Fibroblast of mammary gland (primary cell): ENCODE measurements at regions not wholly inside any gene's neighbourhood (a gene's known extent, or its start where the extent isn't known, plus 50 kb on each side); places are given as distances from the start of the nearest gene placed in this dataset.

Experiments
- DNase-seq: peaks from one replicate; pipeline ENCODE4 v3.0.0-alpha.2; 2010; ENCODE audit warnings: low read depth
- H3K4me3 ChIP-seq: 2 replicates; pipeline ENCODE4 v1.5.1; 2011; ENCODE audit warnings: low read depth, mild to moderate bottlenecking, low read length, moderate library complexity; ENCODE audit not compliant: control insufficient read depth
- TF ChIP-seq, protein P1 (sequence below): conservative IDR thresholded peaks from 2 replicates; pipeline ENCODE4 v1.5.1; 2011; ENCODE audit warnings: low read depth, low read length, inconsistent platforms; ENCODE audit not compliant: control insufficient read depth, insufficient read depth

DNA sequence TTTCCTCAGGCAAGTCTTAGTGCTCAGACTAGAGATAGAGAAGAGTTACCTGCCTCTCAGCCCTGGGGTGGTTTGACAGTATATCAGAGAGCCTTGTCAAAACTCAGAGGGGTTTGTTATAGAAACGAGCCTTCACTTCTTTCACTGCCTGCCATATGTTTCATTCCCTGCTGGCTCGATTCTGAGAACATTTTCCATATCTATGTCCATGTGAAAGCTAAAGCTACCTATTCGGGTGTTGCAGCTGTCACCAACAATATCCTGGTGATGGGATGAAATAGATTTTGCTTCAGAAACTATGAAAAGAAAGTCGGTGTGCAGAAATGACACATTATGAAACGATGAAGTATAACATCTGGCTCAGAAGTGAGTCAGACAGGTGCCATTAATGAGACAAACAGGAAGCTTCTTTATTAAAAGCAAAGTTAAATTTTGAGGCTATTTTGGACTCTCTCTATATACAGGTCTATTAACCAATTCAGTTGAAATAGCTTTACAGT, 56.1 kb upstream of the TANK start:
- TF ChIP-seq, protein P1, sequence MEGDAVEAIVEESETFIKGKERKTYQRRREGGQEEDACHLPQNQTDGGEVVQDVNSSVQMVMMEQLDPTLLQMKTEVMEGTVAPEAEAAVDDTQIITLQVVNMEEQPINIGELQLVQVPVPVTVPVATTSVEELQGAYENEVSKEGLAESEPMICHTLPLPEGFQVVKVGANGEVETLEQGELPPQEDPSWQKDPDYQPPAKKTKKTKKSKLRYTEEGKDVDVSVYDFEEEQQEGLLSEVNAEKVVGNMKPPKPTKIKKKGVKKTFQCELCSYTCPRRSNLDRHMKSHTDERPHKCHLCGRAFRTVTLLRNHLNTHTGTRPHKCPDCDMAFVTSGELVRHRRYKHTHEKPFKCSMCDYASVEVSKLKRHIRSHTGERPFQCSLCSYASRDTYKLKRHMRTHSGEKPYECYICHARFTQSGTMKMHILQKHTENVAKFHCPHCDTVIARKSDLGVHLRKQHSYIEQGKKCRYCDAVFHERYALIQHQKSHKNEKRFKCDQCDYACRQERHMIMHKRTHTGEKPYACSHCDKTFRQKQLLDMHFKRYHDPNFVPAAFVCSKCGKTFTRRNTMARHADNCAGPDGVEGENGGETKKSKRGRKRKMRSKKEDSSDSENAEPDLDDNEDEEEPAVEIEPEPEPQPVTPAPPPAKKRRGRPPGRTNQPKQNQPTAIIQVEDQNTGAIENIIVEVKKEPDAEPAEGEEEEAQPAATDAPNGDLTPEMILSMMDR, result no peak
- DNase-seq, result peak; percentile 15
- no peak overlapping the region for H3K4me3 ChIP-seq

DNA sequence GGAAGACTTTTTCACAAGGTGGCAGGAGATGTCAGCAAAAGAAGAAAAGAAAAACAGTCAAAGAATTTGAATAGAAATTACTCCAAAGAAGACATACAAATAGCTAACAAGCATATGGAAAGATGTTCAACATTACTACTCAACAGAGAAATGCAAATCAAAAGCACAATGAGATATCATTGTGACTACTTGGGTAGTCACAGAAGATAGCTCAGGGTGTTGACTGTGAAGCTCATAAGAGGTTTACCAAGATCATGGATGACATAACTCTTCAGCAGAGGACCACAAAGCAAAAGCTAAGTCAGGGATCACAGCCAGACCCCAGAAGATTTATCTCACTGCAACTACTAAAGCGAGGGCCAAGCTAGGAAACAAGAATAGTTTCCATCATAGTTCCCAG, 53.0 kb upstream of the TANK start:
- no peak for DNase-seq
- H3K4me3 ChIP-seq, result no peak overlapping the region
- TF ChIP-seq, protein P1, result no peak
